A673 (cell line): ENCODE measurements at regions not wholly inside any gene's neighbourhood (a gene's known extent, or its start where the extent isn't known, plus 50 kb on each side); places are given as distances from the start of the nearest gene placed in this dataset.

Experiments used
- BruUV-seq: library from RNA; stranded (reverse); fragments of 400-500 nt; replicated peaks from 2 replicates; lab custom pipeline; 2021; lab: Mats Ljungman, UMichigan
- CTCF ChIA-PET: fragments of 300-600 bp; sonication (Branson Sonifier 250); formaldehyde crosslinking; loops from one replicate; lab custom pipeline; 2022; ENCODE audit warnings: antibody characterized with exemption; lab: Charles Lee
- POLR2A ChIA-PET: fragments of 300-600 bp; sonication (Branson Sonifier 250); formaldehyde crosslinking; loops from one replicate; lab custom pipeline; 2022; ENCODE audit warnings: antibody characterized with exemption; ENCODE audit not compliant: low non-redundant PET; lab: Charles Lee
- DNase-seq: peaks from one replicate; pipeline ENCODE4 v3.0.0-alpha.2; 2015; ENCODE audit warnings: low spot score
- H3K27ac ChIP-seq: fragments of 200-600 bp; sonication (generic); 2 replicates; pipeline ENCODE4 v1.5.1; 2016; ENCODE audit warnings: mixed run types, low read depth, mild to moderate bottlenecking, mixed read lengths, antibody characterized with exemption, low read length; ENCODE audit not compliant: poor library complexity, severe bottlenecking
- H3K27me3 ChIP-seq: fragments of 200-600 bp; sonication (generic); replicated peaks from 2 replicates; pipeline ENCODE4 v1.6.1; 2017; ENCODE audit warnings: mixed run types, low read depth, mild to moderate bottlenecking, mixed read lengths, antibody characterized with exemption, low read length; ENCODE audit not compliant: insufficient read depth, poor library complexity
- H3K36me3 ChIP-seq: fragments of 200-600 bp; sonication (generic); 2 replicates; pipeline ENCODE4 v1.6.1; 2016; ENCODE audit warnings: mixed run types, mild to moderate bottlenecking, mixed read lengths, antibody characterized with exemption, low read length; ENCODE audit not compliant: insufficient read depth, poor library complexity, severe bottlenecking
- H3K4me1 ChIP-seq: fragments of 200-600 bp; sonication (generic); 2 replicates; pipeline ENCODE4 v1.6.1; 2017; ENCODE audit warnings: mixed run types, mild to moderate bottlenecking, mixed read lengths, antibody characterized with exemption, low read length; ENCODE audit not compliant: insufficient read depth, poor library complexity, severe bottlenecking
- H3K4me3 ChIP-seq: fragments of 200-600 bp; sonication (generic); 2 replicates; pipeline ENCODE4 v1.5.1; 2016; ENCODE audit warnings: low read depth, mixed run types, mild to moderate bottlenecking, mixed read lengths, low read length; ENCODE audit not compliant: poor library complexity, severe bottlenecking
- H3K9me3 ChIP-seq: fragments of 200-600 bp; sonication (generic); 2 replicates; pipeline ENCODE4 v1.6.1; 2016; ENCODE audit warnings: mixed run types, low read depth, mild to moderate bottlenecking, mixed read lengths, antibody characterized with exemption, low read length; ENCODE audit not compliant: poor library complexity, severe bottlenecking
- EZH2 ChIP-seq: fragments of 200-600 bp; sonication (generic); IDR thresholded peaks from 2 replicates; pipeline ENCODE4 v1.6.1; 2017; ENCODE audit warnings: borderline replicate concordance, low read depth, mild to moderate bottlenecking, mixed read lengths, antibody characterized with exemption, low read length; ENCODE audit not compliant: poor library complexity, severe bottlenecking
- intact Hi-C: fragments of 100-400 bp; cut with micrococcal nuclease; formaldehyde crosslinking; loops from one replicate; pipeline ENCODE4 v1.10.0; 2022; ENCODE audit not compliant: unreplicated experiment
- TF ChIP-seq, protein P1 (sequence below): fragments of 300-800, 200-600 bp; sonication (generic); conservative IDR thresholded peaks from 2 replicates; pipeline ENCODE4 v1.5.1; 2017; ENCODE audit warnings: low read depth, mild to moderate bottlenecking, antibody characterized with exemption, low read length, moderate library complexity, mixed read lengths

DNA sequence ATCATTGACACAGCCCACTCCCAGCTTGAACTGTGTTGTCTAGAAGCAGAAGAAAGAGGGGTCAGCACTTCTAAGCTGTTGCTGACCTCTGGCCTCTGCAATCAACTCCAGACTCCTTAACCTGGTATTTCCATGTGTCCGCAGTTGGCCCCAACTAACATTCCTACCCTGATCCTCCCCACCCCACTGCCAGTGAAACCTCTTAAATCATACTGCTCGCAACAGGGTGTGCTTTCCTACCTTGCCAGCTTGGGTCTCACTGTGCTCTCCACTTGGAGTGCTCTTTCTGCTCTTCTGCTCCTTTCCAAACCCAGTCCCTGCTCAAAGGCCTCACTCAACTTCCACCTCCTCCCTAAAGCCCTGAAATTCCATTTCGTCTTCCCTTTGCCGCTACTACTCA, 52.3 kb upstream of the RPS6KA3 start:
- BruUV-seq = no TSS peak
- Histone ChIP-seq H3K36me3 (no peaks in the 10 kb centered on the region), H3K4me1 (no peaks in the 10 kb centered on the region), H3K9me3 (no peaks in the 10 kb centered on the region), H3K27ac (no peak overlapping the region), H3K4me3 (no peak overlapping the region), H3K27me3 (no peaks in the 10 kb centered on the region)
- ChIA-PET POLR2A (no interaction called here), CTCF (no interaction called here)
- intact Hi-C loops = no loop called here
- DNase-seq = no peak
- TF ChIP-seq, protein P1, sequence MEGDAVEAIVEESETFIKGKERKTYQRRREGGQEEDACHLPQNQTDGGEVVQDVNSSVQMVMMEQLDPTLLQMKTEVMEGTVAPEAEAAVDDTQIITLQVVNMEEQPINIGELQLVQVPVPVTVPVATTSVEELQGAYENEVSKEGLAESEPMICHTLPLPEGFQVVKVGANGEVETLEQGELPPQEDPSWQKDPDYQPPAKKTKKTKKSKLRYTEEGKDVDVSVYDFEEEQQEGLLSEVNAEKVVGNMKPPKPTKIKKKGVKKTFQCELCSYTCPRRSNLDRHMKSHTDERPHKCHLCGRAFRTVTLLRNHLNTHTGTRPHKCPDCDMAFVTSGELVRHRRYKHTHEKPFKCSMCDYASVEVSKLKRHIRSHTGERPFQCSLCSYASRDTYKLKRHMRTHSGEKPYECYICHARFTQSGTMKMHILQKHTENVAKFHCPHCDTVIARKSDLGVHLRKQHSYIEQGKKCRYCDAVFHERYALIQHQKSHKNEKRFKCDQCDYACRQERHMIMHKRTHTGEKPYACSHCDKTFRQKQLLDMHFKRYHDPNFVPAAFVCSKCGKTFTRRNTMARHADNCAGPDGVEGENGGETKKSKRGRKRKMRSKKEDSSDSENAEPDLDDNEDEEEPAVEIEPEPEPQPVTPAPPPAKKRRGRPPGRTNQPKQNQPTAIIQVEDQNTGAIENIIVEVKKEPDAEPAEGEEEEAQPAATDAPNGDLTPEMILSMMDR = no peak
- TF ChIP-seq EZH2 = no peak

DNA sequence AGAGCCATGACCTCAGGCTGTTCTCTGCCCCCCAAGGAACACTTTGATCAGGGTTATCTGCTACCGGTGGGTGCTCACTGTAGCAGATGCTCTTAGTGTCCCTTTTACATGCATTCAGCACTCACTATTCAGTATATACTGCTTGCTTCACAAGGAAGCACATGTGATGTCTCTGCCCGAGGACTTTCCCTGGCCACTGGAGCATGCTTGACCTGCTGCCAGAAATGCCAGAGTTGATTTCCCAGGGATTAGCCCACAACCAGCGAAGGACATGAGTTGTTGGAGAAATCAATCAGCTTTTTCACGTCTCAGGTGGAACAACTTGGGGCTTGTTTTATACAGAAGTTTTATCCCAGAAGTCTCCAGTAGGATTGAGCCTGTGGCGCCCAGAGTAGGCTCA, 51.2 kb upstream of the RPS6KA3 start:
- Histone ChIP-seq H3K27ac (no peak overlapping the region), H3K4me1 (no peaks in the 10 kb centered on the region), H3K36me3 (no peaks in the 10 kb centered on the region), H3K4me3 (no peak overlapping the region), H3K27me3 (no peaks in the 10 kb centered on the region), H3K9me3 (no peaks in the 10 kb centered on the region)
- TF ChIP-seq EZH2 = no peak
- TF ChIP-seq, protein P1 = no peak
- intact Hi-C loops = no loop called here
- no TSS peak for BruUV-seq
- ChIA-PET POLR2A (no interaction called here), CTCF (no interaction called here)
- no peak for DNase-seq
